GM23338 (cell line): ENCODE measurements at regions not wholly inside any gene's neighbourhood (a gene's known extent, or its start where the extent isn't known, plus 50 kb on each side); places are given as distances from the start of the nearest gene placed in this dataset.

Experiments used
- ATAC-seq: fragments of 200-7000 bp; cut with Tn5 transposase; 3 replicates; pipeline ENCODE4 v1.9.1; 2020
- DNase-seq: peaks from one replicate; pipeline ENCODE4 v3.0.0-alpha.2; 2015; ENCODE audit warnings: low spot score
- H2AFZ ChIP-seq: fragments of 200-600 bp; sonication (generic); 2 replicates; pipeline ENCODE4 v1.8.0; 2016; ENCODE audit warnings: antibody characterized with exemption, mild to moderate bottlenecking, moderate library complexity
- H3F3A ChIP-seq: fragments of 200-600 bp; sonication (generic); replicated peaks from 2 replicates; pipeline ENCODE4 v1.8.0; 2017; ENCODE audit warnings: antibody characterized with exemption, mixed run types, low read depth
- H3K27ac ChIP-seq: fragments of 200-600 bp; sonication (generic); 2 replicates; pipeline ENCODE4 v1.6.1; 2016; ENCODE audit warnings: low read depth
- H3K27me3 ChIP-seq: fragments of 200-600 bp; sonication (generic); 2 replicates; pipeline ENCODE4 v1.8.0; 2016; ENCODE audit warnings: mild to moderate bottlenecking, mixed run types, moderate library complexity; ENCODE audit not compliant: insufficient read depth
- H3K36me3 ChIP-seq: fragments of 200-600 bp; sonication (generic); 2 replicates; pipeline ENCODE4 v1.8.0; 2016; ENCODE audit warnings: mild to moderate bottlenecking; ENCODE audit not compliant: insufficient read depth
- H3K4me1 ChIP-seq: fragments of 200-600 bp; sonication (generic); 2 replicates; pipeline ENCODE4 v1.8.0; 2016; ENCODE audit warnings: mild to moderate bottlenecking, moderate library complexity; ENCODE audit not compliant: insufficient read depth
- H3K4me2 ChIP-seq: fragments of 200-600 bp; sonication (generic); 2 replicates; pipeline ENCODE4 v1.7.1; 2017; ENCODE audit warnings: mixed run types
- H3K4me3 ChIP-seq: fragments of 200-600 bp; sonication (generic); 2 replicates; pipeline ENCODE4 v1.6.1; 2016; ENCODE audit warnings: mixed run types
- H3K79me2 ChIP-seq: fragments of 200-600 bp; sonication (generic); replicated peaks from 2 replicates; pipeline ENCODE4 v1.8.0; 2017; ENCODE audit warnings: mild to moderate bottlenecking; ENCODE audit not compliant: insufficient read depth
- H3K9me2 ChIP-seq: fragments of 200-600 bp; sonication (generic); 2 replicates; pipeline ENCODE4 v1.8.0; 2017; ENCODE audit not compliant: insufficient read depth
- H4K20me1 ChIP-seq: fragments of 200-600 bp; sonication (generic); replicated peaks from 2 replicates; pipeline ENCODE4 v1.8.0; 2017; ENCODE audit warnings: mild to moderate bottlenecking; ENCODE audit not compliant: insufficient read depth
- H3K27ac Mint-ChIP-seq: 2 replicates; pipeline ENCODE4 v1.8.0; 2020; ENCODE audit warnings: inconsistent platforms, mild to moderate bottlenecking, moderate library complexity, mixed read lengths
- H3K27me3 Mint-ChIP-seq: 3 replicates; pipeline ENCODE4 v1.8.0; 2022; ENCODE audit warnings: low read depth, mild to moderate bottlenecking, moderate library complexity, mixed read lengths, inconsistent platforms; ENCODE audit not compliant: insufficient read depth, poor library complexity
- H3K36me3 Mint-ChIP-seq: 3 replicates; pipeline ENCODE4 v1.8.0; 2021; ENCODE audit warnings: low read depth, mild to moderate bottlenecking, inconsistent platforms, moderate library complexity, mixed read lengths
- H3K4me1 Mint-ChIP-seq: 3 replicates; pipeline ENCODE4 v1.8.0; 2020; ENCODE audit warnings: mild to moderate bottlenecking, inconsistent platforms, mixed read lengths
- H3K4me3 Mint-ChIP-seq: 3 replicates; pipeline ENCODE4 v1.8.0; 2021; ENCODE audit warnings: moderate library complexity, mild to moderate bottlenecking, inconsistent platforms, mixed read lengths
- H3K9me3 Mint-ChIP-seq: 3 replicates; pipeline ENCODE4 v1.8.0; 2020; ENCODE audit warnings: moderate library complexity, mild to moderate bottlenecking, inconsistent platforms, mixed read lengths
- CREB1 ChIP-seq: fragments of 250-450 bp; sonication (Bioruptor Pico); IDR thresholded peaks from 2 replicates; pipeline ENCODE4 v1.5.0; 2020; ENCODE audit warnings: low read depth, mild to moderate bottlenecking, moderate library complexity
- ETS1 ChIP-seq: IDR thresholded peaks from 2 replicates; pipeline ENCODE4 v1.6.1; 2016; ENCODE audit warnings: antibody characterized with exemption
- EZH2 ChIP-seq: fragments of 200-600 bp; sonication (generic); IDR thresholded peaks from one replicate; pipeline ENCODE4 v1.8.0; 2017; ENCODE audit warnings: antibody characterized with exemption, mild to moderate bottlenecking, low read depth; ENCODE audit not compliant: unreplicated experiment
- EZH2phosphoT487 ChIP-seq: fragments of 200-600 bp; sonication (generic); IDR thresholded peaks from one replicate; pipeline ENCODE4 v1.8.1; 2018; ENCODE audit warnings: antibody characterized with exemption; ENCODE audit not compliant: unreplicated experiment
- JUNB ChIP-seq: IDR thresholded peaks from one replicate; pipeline ENCODE4 v1.6.1; 2016; ENCODE audit warnings: antibody characterized with exemption; ENCODE audit not compliant: unreplicated experiment
- NANOG ChIP-seq: IDR thresholded peaks from 2 replicates; pipeline ENCODE4 v1.6.1; 2016; ENCODE audit warnings: antibody characterized with exemption, borderline replicate concordance
- POLR2AphosphoS5 ChIP-seq: IDR thresholded peaks from 2 replicates; pipeline ENCODE4 v1.6.1; 2016; ENCODE audit warnings: antibody characterized with exemption, low read depth
- STAT1 ChIP-seq: IDR thresholded peaks from one replicate; pipeline ENCODE4 v1.6.1; 2016; ENCODE audit warnings: antibody characterized with exemption; ENCODE audit not compliant: unreplicated experiment
- ZNF114 ChIP-seq: fragments of 250-450 bp; sonication (Bioruptor Pico); IDR thresholded peaks from 2 replicates; pipeline ENCODE4 v1.5.0; 2020; ENCODE audit warnings: mild to moderate bottlenecking, moderate library complexity
- ZNF331 ChIP-seq: fragments of 250-450 bp; sonication (Bioruptor Pico); IDR thresholded peaks from 2 replicates; pipeline ENCODE4 v1.5.0; 2020; ENCODE audit warnings: low read depth, mild to moderate bottlenecking, moderate library complexity
- ZNF462 ChIP-seq: fragments of 250-450 bp; sonication (Bioruptor Pico); IDR thresholded peaks from 2 replicates; pipeline ENCODE4 v1.5.0; 2020; ENCODE audit warnings: mild to moderate bottlenecking, moderate library complexity
- TF ChIP-seq, protein P1 (sequence below): IDR thresholded peaks from one replicate; pipeline ENCODE4 v1.6.1; 2018; ENCODE audit warnings: antibody characterized with exemption; ENCODE audit not compliant: unreplicated experiment
- TF ChIP-seq, protein P2 (sequence below), 2 experiments: fragments of 200-600 bp in 1 of 2; sonication (generic) in 1 of 2; conservative IDR thresholded peaks; 2 replicates each; pipeline versions ENCODE4 v1.5.1 to v1.6.1; 2016 to 2017; ENCODE audit warnings: antibody characterized with exemption in 2 of 2, low read depth in 2 of 2, mild to moderate bottlenecking in 2 of 2, moderate library complexity in 1 of 2

DNA sequence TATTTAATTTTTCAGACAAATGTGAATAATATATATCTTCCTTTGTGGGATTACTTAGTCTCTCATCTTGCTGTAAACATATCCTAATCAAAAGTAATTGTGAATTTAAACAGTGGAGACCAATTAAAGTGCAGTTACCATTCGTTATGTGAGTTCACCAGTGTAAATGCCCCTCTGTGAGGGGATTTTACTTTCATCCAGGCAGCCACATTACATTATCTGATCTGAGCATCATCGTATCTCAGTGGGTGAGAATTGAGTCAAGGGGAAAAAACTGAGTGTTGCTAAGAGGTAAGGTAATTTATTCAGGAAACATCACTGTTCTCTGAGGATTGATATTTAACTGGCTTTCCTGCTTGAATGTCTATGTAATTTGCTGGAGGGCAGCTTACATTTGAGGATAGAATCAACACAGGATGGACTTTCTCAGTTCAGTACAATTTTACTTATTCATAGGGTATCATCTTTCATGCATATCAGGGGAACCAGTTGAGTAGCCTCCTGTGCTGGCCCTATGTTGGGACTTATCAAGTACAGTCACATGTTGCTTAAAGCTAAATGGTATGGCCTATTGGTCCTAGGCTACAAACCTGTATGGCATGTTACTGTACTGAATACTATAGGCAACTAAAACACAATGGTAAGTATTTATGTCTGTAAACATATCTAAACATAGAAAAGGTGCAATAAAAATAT, 219.7 kb downstream of the CD47 start (continued):
- TF ChIP-seq, protein P1, sequence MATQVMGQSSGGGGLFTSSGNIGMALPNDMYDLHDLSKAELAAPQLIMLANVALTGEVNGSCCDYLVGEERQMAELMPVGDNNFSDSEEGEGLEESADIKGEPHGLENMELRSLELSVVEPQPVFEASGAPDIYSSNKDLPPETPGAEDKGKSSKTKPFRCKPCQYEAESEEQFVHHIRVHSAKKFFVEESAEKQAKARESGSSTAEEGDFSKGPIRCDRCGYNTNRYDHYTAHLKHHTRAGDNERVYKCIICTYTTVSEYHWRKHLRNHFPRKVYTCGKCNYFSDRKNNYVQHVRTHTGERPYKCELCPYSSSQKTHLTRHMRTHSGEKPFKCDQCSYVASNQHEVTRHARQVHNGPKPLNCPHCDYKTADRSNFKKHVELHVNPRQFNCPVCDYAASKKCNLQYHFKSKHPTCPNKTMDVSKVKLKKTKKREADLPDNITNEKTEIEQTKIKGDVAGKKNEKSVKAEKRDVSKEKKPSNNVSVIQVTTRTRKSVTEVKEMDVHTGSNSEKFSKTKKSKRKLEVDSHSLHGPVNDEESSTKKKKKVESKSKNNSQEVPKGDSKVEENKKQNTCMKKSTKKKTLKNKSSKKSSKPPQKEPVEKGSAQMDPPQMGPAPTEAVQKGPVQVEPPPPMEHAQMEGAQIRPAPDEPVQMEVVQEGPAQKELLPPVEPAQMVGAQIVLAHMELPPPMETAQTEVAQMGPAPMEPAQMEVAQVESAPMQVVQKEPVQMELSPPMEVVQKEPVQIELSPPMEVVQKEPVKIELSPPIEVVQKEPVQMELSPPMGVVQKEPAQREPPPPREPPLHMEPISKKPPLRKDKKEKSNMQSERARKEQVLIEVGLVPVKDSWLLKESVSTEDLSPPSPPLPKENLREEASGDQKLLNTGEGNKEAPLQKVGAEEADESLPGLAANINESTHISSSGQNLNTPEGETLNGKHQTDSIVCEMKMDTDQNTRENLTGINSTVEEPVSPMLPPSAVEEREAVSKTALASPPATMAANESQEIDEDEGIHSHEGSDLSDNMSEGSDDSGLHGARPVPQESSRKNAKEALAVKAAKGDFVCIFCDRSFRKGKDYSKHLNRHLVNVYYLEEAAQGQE: no peak

- H3F3A ChIP-seq: no peaks in the 10 kb centered on the region
- H3K9me2 ChIP-seq: peaks cover 5% of the 10 kb centered on the region; the same call in 1 of the 2 replicates
- Mint-ChIP-seq H3K9me3 (no peaks in the 10 kb centered on the region), H3K27ac (no peak overlapping the region), H3K27me3 (no peaks in the 10 kb centered on the region), H3K36me3 (no peaks in the 10 kb centered on the region), H3K4me3 (no peak overlapping the region), H3K4me1 (no peaks in the 10 kb centered on the region)
- no peaks in the 10 kb centered on the region for H3K79me2 ChIP-seq
- ATAC-seq (no peak), DNase-seq (no peak)
- H3K4me1 ChIP-seq: no peaks in the 10 kb centered on the region
- H3K27me3 ChIP-seq: no peaks in the 10 kb centered on the region
- H2AFZ ChIP-seq: no peak overlapping the region
- no peaks in the 10 kb centered on the region for H3K36me3 ChIP-seq
- no peaks in the 10 kb centered on the region for H4K20me1 ChIP-seq
- H3K4me2 ChIP-seq: no peak overlapping the region
- H3K4me3 ChIP-seq: no peak overlapping the region
- no peak overlapping the region for H3K27ac ChIP-seq
- TF ChIP-seq JUNB: no peak
- no peak for TF ChIP-seq ETS1
- TF ChIP-seq ZNF114 (CRISPR knock-in tag): no peak
- TF ChIP-seq STAT1: no peak
- TF ChIP-seq, protein P2, sequence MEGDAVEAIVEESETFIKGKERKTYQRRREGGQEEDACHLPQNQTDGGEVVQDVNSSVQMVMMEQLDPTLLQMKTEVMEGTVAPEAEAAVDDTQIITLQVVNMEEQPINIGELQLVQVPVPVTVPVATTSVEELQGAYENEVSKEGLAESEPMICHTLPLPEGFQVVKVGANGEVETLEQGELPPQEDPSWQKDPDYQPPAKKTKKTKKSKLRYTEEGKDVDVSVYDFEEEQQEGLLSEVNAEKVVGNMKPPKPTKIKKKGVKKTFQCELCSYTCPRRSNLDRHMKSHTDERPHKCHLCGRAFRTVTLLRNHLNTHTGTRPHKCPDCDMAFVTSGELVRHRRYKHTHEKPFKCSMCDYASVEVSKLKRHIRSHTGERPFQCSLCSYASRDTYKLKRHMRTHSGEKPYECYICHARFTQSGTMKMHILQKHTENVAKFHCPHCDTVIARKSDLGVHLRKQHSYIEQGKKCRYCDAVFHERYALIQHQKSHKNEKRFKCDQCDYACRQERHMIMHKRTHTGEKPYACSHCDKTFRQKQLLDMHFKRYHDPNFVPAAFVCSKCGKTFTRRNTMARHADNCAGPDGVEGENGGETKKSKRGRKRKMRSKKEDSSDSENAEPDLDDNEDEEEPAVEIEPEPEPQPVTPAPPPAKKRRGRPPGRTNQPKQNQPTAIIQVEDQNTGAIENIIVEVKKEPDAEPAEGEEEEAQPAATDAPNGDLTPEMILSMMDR (conservative IDR thresholded peaks at IDR 0.05; ENCODE audit: low read depth in 2 of 2): no peak
- no peak for TF ChIP-seq NANOG
- no peak for TF ChIP-seq POLR2AphosphoS5
- no peak for TF ChIP-seq CREB1 (CRISPR knock-in tag)
- TF ChIP-seq ZNF331 (CRISPR knock-in tag): no peak
- no peak for TF ChIP-seq ZNF462 (CRISPR knock-in tag)
- TF ChIP-seq EZH2phosphoT487: no peak
- TF ChIP-seq EZH2: no peak
These were observed 220.7 kb downstream of the CD47 start for GRCh38 chr3:107870096-107870495.
